ENCODE measurements at regions not wholly inside any gene's neighbourhood (a gene's known extent, or its start where the extent isn't known, plus 50 kb on each side); places are given as distances from the start of the nearest gene placed in this dataset.

- no peaks in the 10 kb centered on the region for H3K79me2 ChIP-seq (ENCODE audit: low read length)
- no peaks in the 10 kb centered on the region for H3K9me2 ChIP-seq (replicated peaks; ENCODE audit: low read length)
- H3F3A ChIP-seq (ENCODE audit: low read length, unreplicated experiment), result no peaks in the 10 kb centered on the region
- H2AFZ ChIP-seq (ENCODE audit: low read length), result no peak overlapping the region
- H3K36me3 ChIP-seq (ENCODE audit: low read depth, low read length), result no peaks in the 10 kb centered on the region
- intact Hi-C loops (cut with micrococcal nuclease), result no loop called here
- no peak overlapping the region for H3K4me3 ChIP-seq (ENCODE audit: low read length)
- CTCF ChIA-PET, result no interaction called here
- no peaks in the 10 kb centered on the region for H3K4me1 ChIP-seq (ENCODE audit: insufficient read depth, low read length)
- ATAC-seq, result no peak
- H3K9me3 ChIP-seq (ENCODE audit: low read length), result no peaks in the 10 kb centered on the region
- H3K9ac ChIP-seq (ENCODE audit: low read length), result no peak overlapping the region
- no peak overlapping the region for H3K4me2 ChIP-seq (ENCODE audit: low read length)
- no peaks in the 10 kb centered on the region for H4K20me1 ChIP-seq (ENCODE audit: low read length)
- H3K27me3 ChIP-seq (ENCODE audit: low read length), result peaks cover 10% of the 10 kb centered on the region; the same call in 1 of the 2 replicates
- TF ChIP-seq, protein P1, sequence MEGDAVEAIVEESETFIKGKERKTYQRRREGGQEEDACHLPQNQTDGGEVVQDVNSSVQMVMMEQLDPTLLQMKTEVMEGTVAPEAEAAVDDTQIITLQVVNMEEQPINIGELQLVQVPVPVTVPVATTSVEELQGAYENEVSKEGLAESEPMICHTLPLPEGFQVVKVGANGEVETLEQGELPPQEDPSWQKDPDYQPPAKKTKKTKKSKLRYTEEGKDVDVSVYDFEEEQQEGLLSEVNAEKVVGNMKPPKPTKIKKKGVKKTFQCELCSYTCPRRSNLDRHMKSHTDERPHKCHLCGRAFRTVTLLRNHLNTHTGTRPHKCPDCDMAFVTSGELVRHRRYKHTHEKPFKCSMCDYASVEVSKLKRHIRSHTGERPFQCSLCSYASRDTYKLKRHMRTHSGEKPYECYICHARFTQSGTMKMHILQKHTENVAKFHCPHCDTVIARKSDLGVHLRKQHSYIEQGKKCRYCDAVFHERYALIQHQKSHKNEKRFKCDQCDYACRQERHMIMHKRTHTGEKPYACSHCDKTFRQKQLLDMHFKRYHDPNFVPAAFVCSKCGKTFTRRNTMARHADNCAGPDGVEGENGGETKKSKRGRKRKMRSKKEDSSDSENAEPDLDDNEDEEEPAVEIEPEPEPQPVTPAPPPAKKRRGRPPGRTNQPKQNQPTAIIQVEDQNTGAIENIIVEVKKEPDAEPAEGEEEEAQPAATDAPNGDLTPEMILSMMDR (conservative IDR thresholded peaks at IDR 0.05; ENCODE audit: low read depth, low read length), result no peak
- TF ChIP-seq EZH2 (IDR thresholded peaks at IDR 0.05; ENCODE audit: low read length, unreplicated experiment) (no peak), EZH2phosphoT487 (IDR thresholded peaks at IDR 0.05; ENCODE audit: borderline replicate concordance, low read length) (no peak)
- POLR2A ChIA-PET (ENCODE audit: unreplicated experiment), result no interaction called here
- H3K27ac ChIP-seq (ENCODE audit: low read length), result no peak overlapping the region
- no peak for DNase-seq
- no TSS peak for BruUV-seq (replicated peaks)
Measured at GRCh38 chr18:25497151-25497794, 145.3 kb upstream of the ZNF521 start.

DNA sequence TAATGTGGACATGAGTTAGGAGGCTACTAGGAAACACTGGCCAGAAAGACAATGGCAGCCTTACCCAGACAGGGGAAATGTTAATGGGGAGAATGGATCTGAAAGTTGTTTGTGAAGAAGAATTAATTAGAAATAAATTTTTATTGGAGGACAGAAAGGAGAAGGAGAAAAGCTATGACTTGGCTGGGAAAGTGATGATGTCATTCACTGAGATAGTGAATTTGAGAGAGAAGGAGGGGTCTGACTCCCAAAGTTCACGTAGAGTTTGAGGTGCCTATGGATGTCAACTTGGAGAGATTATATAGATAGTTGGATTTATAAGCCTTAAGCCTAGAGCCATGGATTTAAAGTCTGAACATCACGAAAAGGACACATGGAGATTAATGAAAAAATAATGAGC, 144.6 kb upstream of the ZNF521 start:
- BruUV-seq (replicated peaks), result no TSS peak
- TF ChIP-seq EZH2 (IDR thresholded peaks at IDR 0.05; ENCODE audit: low read length, unreplicated experiment) (no peak), EZH2phosphoT487 (IDR thresholded peaks at IDR 0.05; ENCODE audit: borderline replicate concordance, low read length) (no peak)
- TF ChIP-seq, protein P1 (conservative IDR thresholded peaks at IDR 0.05; ENCODE audit: low read depth, low read length), result no peak
- H3K4me1 ChIP-seq (ENCODE audit: insufficient read depth, low read length), result no peaks in the 10 kb centered on the region
- H3K9ac ChIP-seq (ENCODE audit: low read length), result no peak overlapping the region
- H3K27me3 ChIP-seq (ENCODE audit: low read length), result peaks cover 7% of the 10 kb centered on the region; the same call in 1 of the 2 replicates
- no peak overlapping the region for H2AFZ ChIP-seq (ENCODE audit: low read length)
- no peaks in the 10 kb centered on the region for H3K79me2 ChIP-seq (ENCODE audit: low read length)
- no peak overlapping the region for H3K4me3 ChIP-seq (ENCODE audit: low read length)
- DNase-seq (no peak), ATAC-seq (no peak)
- ChIA-PET POLR2A (ENCODE audit: unreplicated experiment) (no interaction called here), CTCF (no interaction called here)
- H3K4me2 ChIP-seq (ENCODE audit: low read length), result no peak overlapping the region
- H3F3A ChIP-seq (ENCODE audit: low read length, unreplicated experiment), result no peaks in the 10 kb centered on the region
- intact Hi-C loops (cut with micrococcal nuclease), result no loop called here
- H3K9me3 ChIP-seq (ENCODE audit: low read length), result no peaks in the 10 kb centered on the region
- no peaks in the 10 kb centered on the region for H4K20me1 ChIP-seq (ENCODE audit: low read length)
- H3K27ac ChIP-seq (ENCODE audit: low read length), result no peak overlapping the region
- H3K36me3 ChIP-seq (ENCODE audit: low read depth, low read length), result no peaks in the 10 kb centered on the region
- no peaks in the 10 kb centered on the region for H3K9me2 ChIP-seq (replicated peaks; ENCODE audit: low read length)

- Histone ChIP-seq H3K4me2 (ENCODE audit: low read length) (no peak overlapping the region), H3K4me3 (ENCODE audit: low read length) (no peak overlapping the region), H3K9me2 (replicated peaks; ENCODE audit: low read length) (no peaks in the 10 kb centered on the region), H4K20me1 (ENCODE audit: low read length) (no peaks in the 10 kb centered on the region), H3K9me3 (ENCODE audit: low read length) (no peaks in the 10 kb centered on the region), H3K79me2 (ENCODE audit: low read length) (no peaks in the 10 kb centered on the region), H3F3A (ENCODE audit: low read length, unreplicated experiment) (no peaks in the 10 kb centered on the region), H3K9ac (ENCODE audit: low read length) (no peak overlapping the region), H3K4me1 (ENCODE audit: insufficient read depth, low read length) (no peaks in the 10 kb centered on the region), H3K36me3 (ENCODE audit: low read depth, low read length) (no peaks in the 10 kb centered on the region), H3K27ac (ENCODE audit: low read length) (no peak overlapping the region), H3K27me3 (ENCODE audit: low read length) (peaks cover 12% of the 10 kb centered on the region), H2AFZ (ENCODE audit: low read length) (no peak overlapping the region)
- ATAC-seq (no peak), DNase-seq (no peak)
- intact Hi-C loops (cut with micrococcal nuclease), result no loop called here
- ChIA-PET POLR2A (ENCODE audit: unreplicated experiment) (no interaction called here), CTCF (no interaction called here)
- BruUV-seq (replicated peaks), result no TSS peak
- TF ChIP-seq, protein P1 (conservative IDR thresholded peaks at IDR 0.05; ENCODE audit: low read depth, low read length), result no peak
- TF ChIP-seq EZH2 (IDR thresholded peaks at IDR 0.05; ENCODE audit: low read length, unreplicated experiment) (no peak), EZH2phosphoT487 (IDR thresholded peaks at IDR 0.05; ENCODE audit: borderline replicate concordance, low read length) (no peak)
Measured at GRCh38 chr18:25495606-25496005, 143.6 kb upstream of the ZNF521 start.
